HuH-7.5 (cell line): ENCODE measurements at regions not wholly inside any gene's neighbourhood (a gene's known extent, or its start where the extent isn't known, plus 50 kb on each side); places are given as distances from the start of the nearest gene placed in this dataset.

Experiments used
- DNase-seq: peaks from one replicate; pipeline ENCODE4 v3.0.0; 2011; ENCODE audit warnings: low spot score

GRCh38 chr2:16152071-16152927 is 211.9 kb downstream of the MYCN start:
- DNase-seq: no peak

GRCh38 chr2:16151651-16152050 is 211.3 kb downstream of the MYCN start:
- no peak for DNase-seq

GRCh38 chr2:16151281-16151570 is 210.9 kb downstream of the MYCN start:
- DNase-seq: no peak

- DNase-seq: no peak
Measured at GRCh38 chr2:16150456-16151280, 210.3 kb downstream of the MYCN start.

- no peak for DNase-seq
Measured at GRCh38 chr2:16149349-16150243, 209.2 kb downstream of the MYCN start.

GRCh38 chr2:16148632-16149348 is 208.4 kb downstream of the MYCN start:
- no peak for DNase-seq

- DNase-seq: no peak
Measured at GRCh38 chr2:16142383-16143361, 202.3 kb downstream of the MYCN start.

- DNase-seq: no peak
Measured at GRCh38 chr2:16141641-16141921, 201.2 kb downstream of the MYCN start.

GRCh38 chr2:16140771-16141640 is 200.7 kb downstream of the MYCN start:
- no peak for DNase-seq

GRCh38 chr2:16139663-16140615 is 199.6 kb downstream of the MYCN start:
- no peak for DNase-seq

GRCh38 chr2:16138811-16139662 is 198.7 kb downstream of the MYCN start:
- no peak for DNase-seq

GRCh38 chr2:16137080-16137755 is 196.9 kb downstream of the MYCN start:
- DNase-seq: no peak

GRCh38 chr2:16136461-16137035 is 196.2 kb downstream of the MYCN start:
- DNase-seq: no peak

GRCh38 chr2:16135913-16136310 is 195.6 kb downstream of the MYCN start:
- DNase-seq: no peak

GRCh38 chr2:16135196-16135912 is 195.0 kb downstream of the MYCN start:
- DNase-seq: no peak
